H1 (cell line): ENCODE measurements at regions not wholly inside any gene's neighbourhood (a gene's known extent, or its start where the extent isn't known, plus 50 kb on each side); places are given as distances from the start of the nearest gene placed in this dataset.

Source experiments
- CTCF ChIA-PET: fragments of 300-600 bp; sonication (Branson Sonifier 250); formaldehyde crosslinking; loops from one replicate; lab custom pipeline; 2021; ENCODE audit not compliant: partially characterized antibody; lab: Charles Lee
- POLR2A ChIA-PET: fragments of 300-600 bp; sonication (Branson Sonifier 250); formaldehyde crosslinking; loops from one replicate; lab custom pipeline; 2021; ENCODE audit warnings: inconsistent platforms; ENCODE audit not compliant: partially characterized antibody; lab: Charles Lee
- DNase-seq, 2 experiments: peaks; one replicate each; pipeline versions ENCODE4 v3.0.0 to v3.0.0-alpha.2; 2010 to 2022; ENCODE audit warnings: low spot score in 2 of 2, low read depth in 1 of 2, mixed read lengths in 1 of 2
- FAIRE-seq: peaks from 2 replicates; lab custom pipeline; 2011; peaks lifted over from hg19 to GRCh38; lab: Jason Lieb, UNC
- H2AFZ ChIP-seq: 2 replicates; pipeline ENCODE4 v1.8.1; 2012; ENCODE audit warnings: low read length, inconsistent platforms
- H2AK5ac ChIP-seq: 2 replicates; pipeline ENCODE4 v1.6.1; 2013; ENCODE audit warnings: low read depth, low read length
- H2BK120ac ChIP-seq: replicated peaks from 2 replicates; pipeline ENCODE3; 2013; ENCODE audit warnings: low read depth, low read length, inconsistent platforms
- H2BK12ac ChIP-seq: 2 replicates; pipeline ENCODE4 v1.6.1; 2013; ENCODE audit warnings: low read depth, low read length
- H2BK15ac ChIP-seq: 2 replicates; pipeline ENCODE4 v1.6.1; 2013; ENCODE audit warnings: low read length
- H2BK20ac ChIP-seq: 2 replicates; pipeline ENCODE4 v1.6.1; 2013; ENCODE audit warnings: low read length
- H2BK5ac ChIP-seq: 2 replicates; pipeline ENCODE4 v1.6.1; 2013; ENCODE audit warnings: low read depth, low read length
- H3K14ac ChIP-seq: 2 replicates; pipeline ENCODE4 v1.6.1; 2013; ENCODE audit warnings: inconsistent platforms; ENCODE audit not compliant: insufficient read length
- H3K18ac ChIP-seq: 2 replicates; pipeline ENCODE4 v1.6.1; 2013; ENCODE audit warnings: low read length; ENCODE audit errors: extremely low read depth
- H3K23ac ChIP-seq: 2 replicates; pipeline ENCODE4 v1.6.1; 2013; ENCODE audit warnings: inconsistent platforms; ENCODE audit not compliant: insufficient read length
- H3K23me2 ChIP-seq: 2 replicates; pipeline ENCODE4 v1.6.1; 2013; ENCODE audit warnings: low read depth, low read length
- H3K27ac ChIP-seq: 2 replicates; pipeline ENCODE4 v1.6.1; 2011; ENCODE audit warnings: low read depth, low read length, inconsistent platforms
- H3K27me3 ChIP-seq, 4 experiments: replicated peaks in 1 of 4; 1 replicate in 1 of 4; 2 replicates in 3 of 4; pipeline versions ENCODE4 v1.6.1 to v1.8.1; 2011 to 2013; ENCODE audit warnings: low read length in 3 of 4, mild to moderate bottlenecking in 3 of 4, inconsistent platforms in 2 of 4, mixed read lengths in 2 of 4, moderate library complexity in 1 of 4; ENCODE audit not compliant: control insufficient read depth in 3 of 4, insufficient read depth in 3 of 4; ENCODE audit errors: extremely low read depth in 1 of 4
- H3K36me3 ChIP-seq, 4 experiments: 2 replicates each; pipeline versions ENCODE4 v1.6.1 to v1.8.1; 2011 to 2013; ENCODE audit warnings: mild to moderate bottlenecking in 4 of 4, low read length in 3 of 4, moderate library complexity in 2 of 4, control low read depth in 1 of 4, inconsistent platforms in 1 of 4; ENCODE audit not compliant: insufficient read depth in 4 of 4, control insufficient read depth in 2 of 4
- H3K4ac ChIP-seq: replicated peaks from 2 replicates; pipeline ENCODE3; 2013; ENCODE audit warnings: low read length, low read depth, mixed read lengths, inconsistent platforms; ENCODE audit not compliant: insufficient read length
- H3K4me1 ChIP-seq, 4 experiments: replicated peaks in 1 of 4; 1 replicate in 1 of 4; 2 replicates in 3 of 4; pipeline versions ENCODE4 v1.6.1 to v1.8.1; 2011 to 2013; ENCODE audit warnings: low read length in 3 of 4, inconsistent platforms in 2 of 4, mixed read lengths in 1 of 4; ENCODE audit not compliant: insufficient read depth in 4 of 4, control insufficient read depth in 3 of 4
- H3K4me2 ChIP-seq, 2 experiments: 2 replicates each; pipeline versions ENCODE4 v1.6.1 to v1.8.1; 2011 to 2013; ENCODE audit warnings: low read depth in 2 of 2, low read length in 2 of 2, control low read depth in 1 of 2, inconsistent platforms in 1 of 2, mild to moderate bottlenecking in 1 of 2; ENCODE audit not compliant: insufficient read depth in 1 of 2
- H3K4me3 ChIP-seq, 4 experiments: fragments of 200-600, 300-600 bp in 1 of 4; sonication (generic), shearing (Covaris generic), sonication (Bioruptor Twin) in 1 of 4; 2 replicates each; pipeline versions ENCODE4 v1.5.1 to v1.8.1; 2011 to 2016; ENCODE audit warnings: low read length in 4 of 4, low read depth in 3 of 4, control low read depth in 2 of 4, inconsistent platforms in 2 of 4, mild to moderate bottlenecking in 2 of 4, mixed read lengths in 1 of 4, moderate library complexity in 1 of 4; ENCODE audit not compliant: insufficient read depth in 2 of 4; ENCODE audit errors: extremely low read depth in 1 of 4
- H3K56ac ChIP-seq: replicated peaks from 2 replicates; pipeline ENCODE3; 2013; ENCODE audit warnings: low read depth, mild to moderate bottlenecking, mixed read lengths, low read length, inconsistent platforms; ENCODE audit not compliant: insufficient read length
- H3K79me1 ChIP-seq: 2 replicates; pipeline ENCODE4 v1.6.1; 2013; ENCODE audit warnings: low read depth, low read length, control low read depth
- H3K79me2 ChIP-seq, 2 experiments: 2 replicates each; pipeline versions ENCODE4 v1.6.1 to v1.8.1; 2012 to 2013; ENCODE audit warnings: low read length in 2 of 2, mild to moderate bottlenecking in 2 of 2, inconsistent platforms in 1 of 2; ENCODE audit not compliant: insufficient read depth in 2 of 2, control insufficient read depth in 1 of 2
- H3K9ac ChIP-seq, 4 experiments: replicated peaks in 1 of 4; 1 replicate in 1 of 4; 2 replicates in 3 of 4; pipeline versions ENCODE4 v1.6.1 to v1.8.1; 2011 to 2013; ENCODE audit warnings: low read depth in 3 of 4, low read length in 3 of 4, control low read depth in 2 of 4, mild to moderate bottlenecking in 2 of 4, moderate library complexity in 2 of 4, inconsistent platforms in 1 of 4; ENCODE audit errors: extremely low read depth in 1 of 4
- H3K9me3 ChIP-seq, 2 experiments: 2 replicates each; pipeline versions ENCODE4 v1.6.1 to v1.8.1; 2012 to 2013; ENCODE audit warnings: mild to moderate bottlenecking in 2 of 2, moderate library complexity in 2 of 2, control low read depth in 1 of 2, inconsistent platforms in 1 of 2, low read depth in 1 of 2, low read length in 1 of 2, mixed read lengths in 1 of 2; ENCODE audit not compliant: insufficient read depth in 2 of 2
- H4K20me1 ChIP-seq, 2 experiments: replicated peaks in 1 of 2; 2 replicates each; pipeline versions ENCODE3 to v1.8.1; 2011 to 2013; ENCODE audit warnings: inconsistent platforms in 2 of 2, low read length in 2 of 2, mild to moderate bottlenecking in 1 of 2; ENCODE audit not compliant: insufficient read depth in 2 of 2, control insufficient read depth in 1 of 2
- H4K5ac ChIP-seq: 2 replicates; pipeline ENCODE4 v1.6.1; 2013; ENCODE audit warnings: low read length, low read depth, mixed read lengths, inconsistent platforms; ENCODE audit not compliant: insufficient read length
- H4K8ac ChIP-seq: 2 replicates; pipeline ENCODE4 v1.8.0; 2013; ENCODE audit warnings: mild to moderate bottlenecking, moderate library complexity, low read length, inconsistent platforms; ENCODE audit not compliant: insufficient read depth; ENCODE audit errors: extremely low read depth
- H4K91ac ChIP-seq: replicated peaks from 2 replicates; pipeline ENCODE3; 2013; ENCODE audit warnings: low read length, mixed read lengths, inconsistent platforms; ENCODE audit not compliant: insufficient read length
- ASH2L ChIP-seq: fragments of 200-600, 300-600 bp; sonication (generic); IDR thresholded peaks from one replicate; pipeline ENCODE4 v1.7.1; 2017; ENCODE audit warnings: low read length
- BACH1 ChIP-seq: IDR thresholded peaks from 2 replicates; pipeline ENCODE4 v1.6.1; 2012; ENCODE audit warnings: low read length, improper control_type of control experiment
- BCL11A ChIP-seq, 2 experiments: IDR thresholded peaks; one replicate each; pipeline ENCODE4 v1.6.1; 2011; ENCODE audit warnings: low read depth in 2 of 2, low read length in 2 of 2, mild to moderate bottlenecking in 2 of 2
- CHD2 ChIP-seq: IDR thresholded peaks from 2 replicates; pipeline ENCODE4 v1.6.1; 2012; ENCODE audit warnings: low read length, improper control_type of control experiment
- CREB1 ChIP-seq: IDR thresholded peaks from 2 replicates; pipeline ENCODE4 v1.6.1; 2012; ENCODE audit warnings: inconsistent platforms
- EZH2 ChIP-seq: fragments of 200-600 bp; sonication (generic); IDR thresholded peaks from 2 replicates; pipeline ENCODE4 v1.7.1; 2012; ENCODE audit warnings: low read depth, mild to moderate bottlenecking, moderate library complexity, low read length, inconsistent platforms; ENCODE audit not compliant: severe bottlenecking
- HDAC6 ChIP-seq: IDR thresholded peaks from one replicate; pipeline ENCODE4 v1.7.1; 2012; ENCODE audit warnings: low read depth, mild to moderate bottlenecking, inconsistent platforms, low read length, moderate library complexity
- JUN ChIP-seq: IDR thresholded peaks from 2 replicates; pipeline ENCODE4 v1.6.1; 2011; ENCODE audit warnings: low read depth, mild to moderate bottlenecking, improper control_type of control experiment, low read length
- KDM4A ChIP-seq: IDR thresholded peaks from one replicate; pipeline ENCODE4 v1.7.1; 2012; ENCODE audit warnings: low read depth, mild to moderate bottlenecking, moderate library complexity, low read length, inconsistent platforms; ENCODE audit not compliant: severe bottlenecking
- RAD21 ChIP-seq, 2 experiments: IDR thresholded peaks in 1 of 2; conservative IDR thresholded peaks in 1 of 2; 2 replicates each; pipeline ENCODE4 v1.6.1; 2011; ENCODE audit warnings: low read depth in 2 of 2, low read length in 2 of 2, improper control_type of control experiment in 1 of 2, inconsistent platforms in 1 of 2, mild to moderate bottlenecking in 1 of 2, moderate library complexity in 1 of 2
- RXRA ChIP-seq: IDR thresholded peaks from 2 replicates; pipeline ENCODE4 v1.6.1; 2011; ENCODE audit warnings: low read depth, mild to moderate bottlenecking, low read length, moderate library complexity; ENCODE audit not compliant: insufficient read depth
- SAP30 ChIP-seq: fragments of 300-600 bp; sonication (generic); IDR thresholded peaks from 2 replicates; pipeline ENCODE4 v1.7.1; 2012; ENCODE audit warnings: low read length, moderate library complexity, mild to moderate bottlenecking, inconsistent platforms; ENCODE audit not compliant: insufficient read depth, insufficient replicate concordance
- SP1 ChIP-seq: IDR thresholded peaks from 2 replicates; pipeline ENCODE4 v1.6.1; 2011; ENCODE audit warnings: low read depth, low read length
- TAF7 ChIP-seq: optimal IDR thresholded peaks from 2 replicates; pipeline ENCODE3; 2011; ENCODE audit warnings: low read depth, mild to moderate bottlenecking, inconsistent platforms, low read length, moderate library complexity, borderline replicate concordance
- TBP ChIP-seq: IDR thresholded peaks from 2 replicates; pipeline ENCODE4 v1.6.1; 2011; ENCODE audit warnings: low read depth, low read length, improper control_type of control experiment
- WGBS, 2 experiments: shearing (Covaris generic) in 1 of 2; methylation state at CpG; one replicate each; pipeline versions ENCODE4 v1.1.6 to v1.1.7; 2013 to 2015; ENCODE audit warnings: low lambda C conversion rate in 2 of 2, mixed read lengths in 2 of 2, inconsistent platforms in 1 of 2, low coverage in 1 of 2, missing lambda C conversion rate in 1 of 2; ENCODE audit not compliant: insufficient replicate concordance in 2 of 2, insufficient coverage in 1 of 2, insufficient read length in 1 of 2; ENCODE audit errors: extremely low coverage in 1 of 2, missing lambda C conversion rate in 1 of 2; 5-methylcytosine and 5-hydroxymethylcytosine counted together

- CTCF ChIA-PET = interaction anchor here (1.6 kb wide), 1 partner anchor 131 kb away, joined by 4 read pairs; no protein-coding TSS in a partner anchor
- FAIRE-seq = no peak
- TF ChIP-seq SAP30 (no peak), ASH2L (no peak), BCL11A (IDR thresholded peaks at IDR 0.05; ENCODE audit: low read depth in 2 of 2, low read length in 2 of 2) (no peak), BACH1 (no peak), EZH2 (no peak), JUN (no peak), TAF7 (no peak), RXRA (no peak), RAD21 (IDR thresholded peaks at IDR 0.05 in 1 of 2, conservative IDR thresholded peaks at IDR 0.05 in 1 of 2; ENCODE audit: low read depth in 2 of 2, low read length in 2 of 2) (no peak), TBP (no peak), CHD2 (no peak), SP1 (no peak), CREB1 (no peak), HDAC6 (no peak), KDM4A (no peak)
Observed at GRCh38 chr1:68950036-68950435, 453.2 kb upstream of the DEPDC1 start.

More at GRCh38 chr1:68950036-68950435, 453.2 kb upstream of the DEPDC1 start:
- Histone ChIP-seq H4K5ac (no peak overlapping the region), H4K91ac (no peak overlapping the region), H3K36me3 (no peaks in the 10 kb centered on the region), H2AFZ (no peak overlapping the region), H3K14ac (no peak overlapping the region), H2BK15ac (no peak overlapping the region), H2BK5ac (no peak overlapping the region), H4K8ac (no peak overlapping the region), H3K4me3 (no peak overlapping the region), H3K56ac (no peak overlapping the region), H3K27me3 (no peaks in the 10 kb centered on the region), H2BK12ac (no peak overlapping the region), H3K79me2 (no peaks in the 10 kb centered on the region), H3K4me1 (no peaks in the 10 kb centered on the region), H3K18ac (no peak overlapping the region), H4K20me1 (no peaks in the 10 kb centered on the region), H3K4ac (no peak overlapping the region), H3K23ac (no peak overlapping the region), H2BK120ac (no peak overlapping the region), H2BK20ac (no peak overlapping the region), H3K27ac (no peak overlapping the region), H3K9ac (no peak overlapping the region), H3K4me2 (no peak overlapping the region), H3K79me1 (no peaks in the 10 kb centered on the region), H3K23me2 (no peaks in the 10 kb centered on the region), H3K9me3 (no peaks in the 10 kb centered on the region), H2AK5ac (no peak overlapping the region)
- 87% methylated on average over 3 of the region's 3 CpGs; no CpG with 5 or more reads in 1 of the 2 experiments for WGBS, 2 experiments
- DNase-seq = no peak
- POLR2A ChIA-PET = no interaction called here
